Hepatocyte (in vitro differentiated cells): ENCODE measurements at regions not wholly inside any gene's neighbourhood (a gene's known extent, or its start where the extent isn't known, plus 50 kb on each side); places are given as distances from the start of the nearest gene placed in this dataset.

Experiments used
- DNase-seq: peaks from one replicate; pipeline ENCODE4 v3.0.0-alpha.2; 2016; ENCODE audit warnings: low spot score
- H2AFZ ChIP-seq: fragments of 200-600 bp; sonication (generic); 2 replicates; pipeline ENCODE4 v1.6.0; 2016; ENCODE audit warnings: antibody characterized with exemption, mild to moderate bottlenecking
- H3K27ac ChIP-seq: fragments of 200-600 bp; sonication (generic); 2 replicates; pipeline ENCODE4 v1.5.1; 2016; ENCODE audit warnings: mild to moderate bottlenecking
- H3K27me3 ChIP-seq: fragments of 200-600 bp; sonication (generic); 2 replicates; pipeline ENCODE4 v1.6.1; 2016
- H3K36me3 ChIP-seq: fragments of 200-600 bp; sonication (generic); replicated peaks from 2 replicates; pipeline ENCODE4 v1.5.1; 2016; ENCODE audit warnings: low read depth; ENCODE audit not compliant: insufficient read depth
- H3K4me1 ChIP-seq: fragments of 200-600 bp; sonication (generic); 2 replicates; pipeline ENCODE4 v1.5.1; 2016; ENCODE audit warnings: mild to moderate bottlenecking, moderate library complexity; ENCODE audit not compliant: insufficient read depth
- H3K4me2 ChIP-seq: fragments of 200-600 bp; sonication (generic); 2 replicates; pipeline ENCODE4 v1.6.0; 2016
- H3K4me3 ChIP-seq: fragments of 200-600 bp; sonication (generic); 2 replicates; pipeline ENCODE4 v1.5.1; 2016; ENCODE audit warnings: mild to moderate bottlenecking
- H3K79me2 ChIP-seq: fragments of 200-600 bp; sonication (generic); 2 replicates; pipeline ENCODE4 v1.6.0; 2017; ENCODE audit warnings: mild to moderate bottlenecking
- H3K9me2 ChIP-seq: fragments of 200-600 bp; sonication (generic); replicated peaks from 2 replicates; pipeline ENCODE4 v1.6.0; 2017; ENCODE audit warnings: mild to moderate bottlenecking; ENCODE audit not compliant: insufficient read depth
- H3K9me3 ChIP-seq: fragments of 200-600 bp; sonication (generic); 2 replicates; pipeline ENCODE4 v1.5.1; 2016; ENCODE audit warnings: low read depth, mild to moderate bottlenecking
- H4K20me1 ChIP-seq: fragments of 200-600 bp; sonication (generic); 2 replicates; pipeline ENCODE4 v1.6.0; 2016; ENCODE audit warnings: mild to moderate bottlenecking; ENCODE audit not compliant: insufficient read depth, poor library complexity, severe bottlenecking
- CTCF ChIP-seq: fragments of 200-600 bp; sonication (generic); IDR thresholded peaks from 2 replicates; pipeline ENCODE4 v1.5.1; 2016; ENCODE audit warnings: antibody characterized with exemption, mild to moderate bottlenecking; ENCODE audit not compliant: poor library complexity
- EZH2 ChIP-seq: fragments of 200-600 bp; sonication (generic); IDR thresholded peaks from 2 replicates; pipeline ENCODE4 v1.6.1; 2016; ENCODE audit warnings: antibody characterized with exemption, mild to moderate bottlenecking, borderline replicate concordance
- EZH2phosphoT487 ChIP-seq: fragments of 200-600 bp; sonication (generic); IDR thresholded peaks from one replicate; pipeline ENCODE4 v1.6.1; 2018; ENCODE audit warnings: antibody characterized with exemption, mild to moderate bottlenecking, low read depth, moderate library complexity; ENCODE audit not compliant: unreplicated experiment, severe bottlenecking
- WGBS: methylation state at CpG from one replicate; pipeline ENCODE4 v1.1.6; 2016; ENCODE audit warnings: low lambda C conversion rate; ENCODE audit errors: missing lambda C conversion rate; 5-methylcytosine and 5-hydroxymethylcytosine counted together

- Histone ChIP-seq H3K9me3 (no peaks in the 10 kb centered on the region), H2AFZ (no peak overlapping the region), H3K27me3 (no peaks in the 10 kb centered on the region), H3K4me2 (no peak overlapping the region), H3K4me3 (no peak overlapping the region), H3K4me1 (no peaks in the 10 kb centered on the region), H4K20me1 (no peaks in the 10 kb centered on the region), H3K36me3 (no peaks in the 10 kb centered on the region), H3K79me2 (no peaks in the 10 kb centered on the region), H3K9me2 (no peaks in the 10 kb centered on the region), H3K27ac (no peak overlapping the region)
- no peak for TF ChIP-seq EZH2phosphoT487
- no peak for TF ChIP-seq CTCF
- TF ChIP-seq EZH2 = no peak
- DNase-seq = no peak
- 64% methylated on average over 2 of the region's 2 CpGs for WGBS
Measured at GRCh38 chr3:166962911-166963310, 417.2 kb downstream of the ZBBX start.

GRCh38 chr3:166957121-166957520 is 423.0 kb downstream of the ZBBX start:
- WGBS = 91% methylated on average over 3 of the region's 3 CpGs
- H2AFZ ChIP-seq = no peak overlapping the region
- no peaks in the 10 kb centered on the region for H3K9me3 ChIP-seq

GRCh38 chr3:166955201-166955939 is 424.7 kb downstream of the ZBBX start:
- H3K4me2 ChIP-seq = no peak overlapping the region
- H3K9me3 ChIP-seq = no peaks in the 10 kb centered on the region
- no peaks in the 10 kb centered on the region for H3K36me3 ChIP-seq
- peak; percentile 16 for DNase-seq
- TF ChIP-seq EZH2 (no peak), CTCF (no peak), EZH2phosphoT487 (no peak)
- H3K79me2 ChIP-seq = no peaks in the 10 kb centered on the region
- H3K27me3 ChIP-seq = no peaks in the 10 kb centered on the region
- no peak overlapping the region for H3K4me3 ChIP-seq
- H3K27ac ChIP-seq = no peak overlapping the region
- no peak overlapping the region for H2AFZ ChIP-seq
- H4K20me1 ChIP-seq = no peaks in the 10 kb centered on the region
- no peaks in the 10 kb centered on the region for H3K9me2 ChIP-seq
- 90% methylated on average over 7 of the region's 7 CpGs for WGBS
- no peaks in the 10 kb centered on the region for H3K4me1 ChIP-seq

More at GRCh38 chr3:166957121-166957520, 423.0 kb downstream of the ZBBX start:
- no peak for DNase-seq
- H3K36me3 ChIP-seq = no peaks in the 10 kb centered on the region
- H3K27ac ChIP-seq = no peak overlapping the region
- no peaks in the 10 kb centered on the region for H4K20me1 ChIP-seq
- no peaks in the 10 kb centered on the region for H3K79me2 ChIP-seq
- H3K4me1 ChIP-seq = no peaks in the 10 kb centered on the region
- no peak overlapping the region for H3K4me3 ChIP-seq
- H3K9me2 ChIP-seq = no peaks in the 10 kb centered on the region
- no peak overlapping the region for H3K4me2 ChIP-seq
- no peaks in the 10 kb centered on the region for H3K27me3 ChIP-seq
- TF ChIP-seq EZH2 = no peak
- no peak for TF ChIP-seq EZH2phosphoT487
- no peak for TF ChIP-seq CTCF
